IPS-18a (cell line): ENCODE measurements at regions not wholly inside any gene's neighbourhood (a gene's known extent, or its start where the extent isn't known, plus 50 kb on each side); places are given as distances from the start of the nearest gene placed in this dataset.
"Not testable (repeated sequence)": the region's sequence is repeated elsewhere in the genome, so short reads cannot be mapped to it uniquely, and the experiment has no call there.

Experiments
- H3K27ac ChIP-seq: one replicate; pipeline ENCODE4 v1.5.1; 2013; ENCODE audit warnings: low read length
- H3K27me3 ChIP-seq: one replicate; pipeline ENCODE4 v1.6.1; 2013; ENCODE audit warnings: mild to moderate bottlenecking, low read length; ENCODE audit not compliant: control insufficient read depth, insufficient read depth
- H3K36me3 ChIP-seq: one replicate; pipeline ENCODE4 v1.6.1; 2013; ENCODE audit warnings: low read depth, low read length; ENCODE audit not compliant: control insufficient read depth
- H3K4me1 ChIP-seq: one replicate; pipeline ENCODE4 v1.6.1; 2013; ENCODE audit warnings: low read depth, low read length; ENCODE audit not compliant: control insufficient read depth
- H3K4me3 ChIP-seq: one replicate; pipeline ENCODE4 v1.5.1; 2013; ENCODE audit warnings: low read length
- H3K9ac ChIP-seq: one replicate; pipeline ENCODE4 v1.6.1; 2013; ENCODE audit warnings: mild to moderate bottlenecking, low read length, moderate library complexity
- H3K9me3 ChIP-seq: one replicate; pipeline ENCODE4 v1.6.1; 2013; ENCODE audit warnings: low read depth, low read length; ENCODE audit not compliant: control insufficient read depth

- H3K36me3 ChIP-seq, H3K27ac ChIP-seq, H3K9me3 ChIP-seq, H3K4me1 ChIP-seq, H3K27me3 ChIP-seq, H3K4me3 ChIP-seq, H3K9ac ChIP-seq: not testable (repeated sequence)
These were observed 464.6 kb upstream of the ZNG1F start for GRCh38 chr9:41653560-41654340.

GRCh38 chr9:41652800-41653199 is 463.7 kb upstream of the ZNG1F start:
- not testable (repeated sequence) for H3K36me3 ChIP-seq, H3K9me3 ChIP-seq, H3K4me3 ChIP-seq, H3K9ac ChIP-seq, H3K4me1 ChIP-seq, H3K27me3 ChIP-seq, H3K27ac ChIP-seq

- H3K4me1 ChIP-seq, H3K27ac ChIP-seq, H3K4me3 ChIP-seq, H3K9me3 ChIP-seq, H3K9ac ChIP-seq, H3K27me3 ChIP-seq, H3K36me3 ChIP-seq: not testable (repeated sequence)
These were observed 463.1 kb upstream of the ZNG1F start for GRCh38 chr9:41652100-41652713.

GRCh38 chr9:41650086-41650485 is 461.0 kb upstream of the ZNG1F start:
- H3K9ac ChIP-seq, H3K36me3 ChIP-seq, H3K4me1 ChIP-seq, H3K4me3 ChIP-seq, H3K27ac ChIP-seq, H3K9me3 ChIP-seq, H3K27me3 ChIP-seq: not testable (repeated sequence)

GRCh38 chr9:41648564-41648963 is 459.4 kb upstream of the ZNG1F start:
- H3K4me3 ChIP-seq, H3K9me3 ChIP-seq, H3K27ac ChIP-seq, H3K36me3 ChIP-seq, H3K4me1 ChIP-seq, H3K27me3 ChIP-seq, H3K9ac ChIP-seq: not testable (repeated sequence)

GRCh38 chr9:41646246-41646645 is 457.1 kb upstream of the ZNG1F start:
- H3K27me3 ChIP-seq, H3K9me3 ChIP-seq, H3K4me3 ChIP-seq, H3K9ac ChIP-seq, H3K36me3 ChIP-seq, H3K27ac ChIP-seq, H3K4me1 ChIP-seq: not testable (repeated sequence)

- H3K9ac ChIP-seq, H3K36me3 ChIP-seq, H3K27ac ChIP-seq, H3K9me3 ChIP-seq, H3K27me3 ChIP-seq, H3K4me1 ChIP-seq: not testable (repeated sequence)
- H3K4me3 ChIP-seq, result peak overlapping the region; percentile 51
These were observed 454.6 kb upstream of the ZNG1F start for GRCh38 chr9:41643571-41644279.

GRCh38 chr9:41633726-41634125 is 444.6 kb upstream of the ZNG1F start:
- H3K36me3 ChIP-seq, H3K4me3 ChIP-seq, H3K27me3 ChIP-seq, H3K4me1 ChIP-seq, H3K9me3 ChIP-seq, H3K27ac ChIP-seq, H3K9ac ChIP-seq: not testable (repeated sequence)

GRCh38 chr9:41623666-41624065 is 434.5 kb upstream of the ZNG1F start:
- H3K27ac ChIP-seq, H3K9ac ChIP-seq, H3K36me3 ChIP-seq, H3K4me1 ChIP-seq, H3K9me3 ChIP-seq, H3K27me3 ChIP-seq, H3K4me3 ChIP-seq: not testable (repeated sequence)

- not testable (repeated sequence) for H3K27ac ChIP-seq, H3K27me3 ChIP-seq, H3K4me1 ChIP-seq, H3K36me3 ChIP-seq, H3K4me3 ChIP-seq, H3K9ac ChIP-seq, H3K9me3 ChIP-seq
These were observed 430.1 kb upstream of the ZNG1F start for GRCh38 chr9:41619254-41619653.

GRCh38 chr9:41606961-41607547 is 417.9 kb upstream of the ZNG1F start:
- not testable (repeated sequence) for H3K9me3 ChIP-seq

GRCh38 chr9:41565572-41565971 is 376.5 kb upstream of the ZNG1F start:
- not testable (repeated sequence) for H3K9ac ChIP-seq, H3K27me3 ChIP-seq, H3K9me3 ChIP-seq, H3K27ac ChIP-seq, H3K36me3 ChIP-seq, H3K4me3 ChIP-seq, H3K4me1 ChIP-seq

More at GRCh38 chr9:41606961-41607547, 417.9 kb upstream of the ZNG1F start:
- H3K4me3 ChIP-seq, H3K9ac ChIP-seq, H3K27me3 ChIP-seq, H3K4me1 ChIP-seq, H3K27ac ChIP-seq, H3K36me3 ChIP-seq: not testable (repeated sequence)
